Embryonic facial prominence (tissue), 1 donor: ENCODE measurements at regions not wholly inside any gene's neighbourhood (a gene's known extent, or its start where the extent isn't known, plus 50 kb on each side); places are given as distances from the start of the nearest gene placed in this dataset.

ENCODE experiments used
- DNase-seq: peaks from one replicate; pipeline ENCODE4 v3.0.0-alpha.2; 2016; ENCODE audit errors: extremely low spot score

- no peak for DNase-seq
Measured at GRCh38 chr4:19329077-19329476, 922.6 kb upstream of the SLIT2 start.

- no peak for DNase-seq
Measured at GRCh38 chr4:19327364-19327763, 924.3 kb upstream of the SLIT2 start.

- DNase-seq, result no peak
Measured at GRCh38 chr4:19324184-19324583, 927.5 kb upstream of the SLIT2 start.

- DNase-seq, result no peak
Measured at GRCh38 chr4:19319607-19320006, 932.1 kb upstream of the SLIT2 start.

GRCh38 chr4:19317377-19317776, 934.3 kb upstream of the SLIT2 start:
- DNase-seq, result no peak

GRCh38 chr4:19314116-19314515, 937.6 kb upstream of the SLIT2 start:
- no peak for DNase-seq

- DNase-seq, result no peak
Measured at GRCh38 chr4:19309378-19309777, 942.3 kb upstream of the SLIT2 start.

- DNase-seq, result no peak
Measured at GRCh38 chr4:19304028-19304427, 947.7 kb upstream of the SLIT2 start.

GRCh38 chr4:19301527-19301926, 950.2 kb upstream of the SLIT2 start:
- DNase-seq, result no peak

GRCh38 chr4:19300213-19300612, 951.5 kb upstream of the SLIT2 start:
- no peak for DNase-seq

- DNase-seq, result no peak
Measured at GRCh38 chr4:19298998-19299397, 952.7 kb upstream of the SLIT2 start.

GRCh38 chr4:19293781-19294180, 957.9 kb upstream of the SLIT2 start:
- DNase-seq, result no peak

GRCh38 chr4:19293080-19293479, 958.6 kb upstream of the SLIT2 start:
- no peak for DNase-seq

GRCh38 chr4:19286924-19287323, 964.8 kb upstream of the SLIT2 start:
- no peak for DNase-seq

- no peak for DNase-seq
Measured at GRCh38 chr4:19285146-19285545, 966.6 kb upstream of the SLIT2 start.

GRCh38 chr4:19278665-19279064, 973.0 kb upstream of the SLIT2 start:
- no peak for DNase-seq

- no peak for DNase-seq
Measured at GRCh38 chr4:19266566-19266965, 985.1 kb upstream of the SLIT2 start.

- DNase-seq, result no peak
Measured at GRCh38 chr4:19262467-19262866, 989.2 kb upstream of the SLIT2 start.

- DNase-seq, result no peak
Measured at GRCh38 chr4:19260346-19260745, 991.4 kb upstream of the SLIT2 start.

GRCh38 chr4:19259920-19260319, 991.8 kb upstream of the SLIT2 start:
- DNase-seq, result no peak

- no peak for DNase-seq
Measured at GRCh38 chr4:19256823-19257222, 994.9 kb upstream of the SLIT2 start.

GRCh38 chr4:19254486-19254885, 997.2 kb upstream of the SLIT2 start:
- no peak for DNase-seq

- DNase-seq, result no peak
Measured at GRCh38 chr4:19248023-19248422, 1003.7 kb upstream of the SLIT2 start.

GRCh38 chr4:19241895-19242294, 1009.8 kb upstream of the SLIT2 start:
- no peak for DNase-seq

- no peak for DNase-seq
Measured at GRCh38 chr4:19239565-19239964, 1012.1 kb upstream of the SLIT2 start.
